Stimulated activated effector memory CD8-positive, alpha-beta T cell treated with anti-CD3 and anti-CD28 coated beads, Interleukin-12 subunit alpha, Interleukin-12 subunit beta, amount 100 ng/mL, for 72 hours (primary cell): ENCODE measurements at regions not wholly inside any gene's neighbourhood (a gene's known extent, or its start where the extent isn't known, plus 50 kb on each side); places are given as distances from the start of the nearest gene placed in this dataset.
"Not testable (repeated sequence)": the region's sequence is repeated elsewhere in the genome, so short reads cannot be mapped to it uniquely, and the experiment has no call there.

Experiments used
- ATAC-seq: fragments of 150-1000 bp; cut with Tn5 transposase; 2 replicates; pipeline ENCODE4 v1.10.0; 2021
- DNase-seq, 2 donors: peaks; one replicate each; pipeline ENCODE4 v3.0.0; 2021 to 2022; ENCODE audit warnings: low spot score in 2 of 2
- H3K27ac Mint-ChIP-seq: one replicate; pipeline ENCODE4 v1.8.0; 2022; ENCODE audit warnings: mild to moderate bottlenecking, mixed read lengths
- H3K36me3 Mint-ChIP-seq: one replicate; pipeline ENCODE4 v1.8.0; 2022; ENCODE audit warnings: mild to moderate bottlenecking, mixed read lengths
- H3K4me1 Mint-ChIP-seq: one replicate; pipeline ENCODE4 v1.8.0; 2022; ENCODE audit warnings: mixed read lengths
- H3K4me3 Mint-ChIP-seq: one replicate; pipeline ENCODE4 v1.8.0; 2022; ENCODE audit warnings: mild to moderate bottlenecking, mixed read lengths
- H3K9me3 Mint-ChIP-seq: one replicate; pipeline ENCODE4 v1.8.0; 2022; ENCODE audit warnings: mixed read lengths

GRCh38 chr7:57220746-57221145, 88.5 kb upstream of the ZNF479 start:
- DNase-seq (no peak), ATAC-seq (no peak)
- Mint-ChIP-seq H3K9me3 (peaks cover 58% of the 10 kb centered on the region), H3K4me1 (no peaks in the 10 kb centered on the region), H3K27ac (no peak overlapping the region), H3K4me3 (no peak overlapping the region), H3K36me3 (no peaks in the 10 kb centered on the region)

- H3K36me3 Mint-ChIP-seq: no peaks in the 10 kb centered on the region
- DNase-seq (no peak), ATAC-seq (no peak)
- H3K27ac Mint-ChIP-seq: no peak overlapping the region
- H3K4me3 Mint-ChIP-seq: no peak overlapping the region
- no peaks in the 10 kb centered on the region for H3K4me1 Mint-ChIP-seq
- peaks cover 27% of the 10 kb centered on the region for H3K9me3 Mint-ChIP-seq
Measured at GRCh38 chr7:57225666-57226065, 93.4 kb upstream of the ZNF479 start.

- not testable (repeated sequence) for H3K27ac Mint-ChIP-seq, H3K4me3 Mint-ChIP-seq, H3K36me3 Mint-ChIP-seq, DNase-seq, ATAC-seq, H3K4me1 Mint-ChIP-seq
- peaks cover 27% of the 10 kb centered on the region for H3K9me3 Mint-ChIP-seq
Measured at GRCh38 chr7:57241236-57241635, 109.0 kb upstream of the ZNF479 start.

- H3K4me1 Mint-ChIP-seq, H3K4me3 Mint-ChIP-seq, H3K36me3 Mint-ChIP-seq, H3K27ac Mint-ChIP-seq, ATAC-seq, DNase-seq: not testable (repeated sequence)
- H3K9me3 Mint-ChIP-seq: peaks cover 24% of the 10 kb centered on the region
Measured at GRCh38 chr7:57243551-57243950, 111.3 kb upstream of the ZNF479 start.

GRCh38 chr7:57244345-57244980, 112.2 kb upstream of the ZNF479 start:
- H3K27ac Mint-ChIP-seq, DNase-seq, H3K4me3 Mint-ChIP-seq, H3K4me1 Mint-ChIP-seq, ATAC-seq, H3K36me3 Mint-ChIP-seq: not testable (repeated sequence)
- H3K9me3 Mint-ChIP-seq: peaks cover 26% of the 10 kb centered on the region

- Mint-ChIP-seq H3K27ac (no peak overlapping the region), H3K4me3 (no peak overlapping the region), H3K9me3 (peaks cover 26% of the 10 kb centered on the region), H3K36me3 (no peaks in the 10 kb centered on the region), H3K4me1 (no peaks in the 10 kb centered on the region)
- ATAC-seq (no peak), DNase-seq (no peak)
Measured at GRCh38 chr7:57245206-57245605, 113.0 kb upstream of the ZNF479 start.

GRCh38 chr7:57250801-57251200, 118.6 kb upstream of the ZNF479 start:
- DNase-seq (no peak), ATAC-seq (no peak)
- H3K4me1 Mint-ChIP-seq: no peaks in the 10 kb centered on the region
- no peaks in the 10 kb centered on the region for H3K36me3 Mint-ChIP-seq
- no peak overlapping the region for H3K27ac Mint-ChIP-seq
- H3K9me3 Mint-ChIP-seq: peaks cover 15% of the 10 kb centered on the region
- H3K4me3 Mint-ChIP-seq: no peak overlapping the region

- DNase-seq (no peak), ATAC-seq (no peak)
- H3K9me3 Mint-ChIP-seq: peaks cover 3% of the 10 kb centered on the region
- H3K4me1 Mint-ChIP-seq: no peaks in the 10 kb centered on the region
- no peak overlapping the region for H3K27ac Mint-ChIP-seq
- no peaks in the 10 kb centered on the region for H3K36me3 Mint-ChIP-seq
- H3K4me3 Mint-ChIP-seq: no peak overlapping the region
Measured at GRCh38 chr7:57256637-57257375, 124.6 kb upstream of the ZNF479 start.

GRCh38 chr7:57274535-57275283, 142.5 kb upstream of the ZNF479 start:
- no peak for DNase-seq
- H3K4me3 Mint-ChIP-seq: no peak overlapping the region
- no peak overlapping the region for H3K27ac Mint-ChIP-seq
- H3K9me3 Mint-ChIP-seq: peaks cover 33% of the 10 kb centered on the region
- no peaks in the 10 kb centered on the region for H3K4me1 Mint-ChIP-seq
- no peak for ATAC-seq
- H3K36me3 Mint-ChIP-seq: no peaks in the 10 kb centered on the region

- no peaks in the 10 kb centered on the region for H3K36me3 Mint-ChIP-seq
- H3K4me3 Mint-ChIP-seq: no peak overlapping the region
- no peak for ATAC-seq
Measured at GRCh38 chr7:57300747-57301146, 149.2 kb upstream of the ZNF716 start.

GRCh38 chr7:57305192-57305748, 144.7 kb upstream of the ZNF716 start:
- ATAC-seq: no peak
- peaks cover 13% of the 10 kb centered on the region for H3K9me3 Mint-ChIP-seq

More at GRCh38 chr7:57300747-57301146, 149.2 kb upstream of the ZNF716 start:
- Mint-ChIP-seq H3K9me3 (peaks cover 10% of the 10 kb centered on the region), H3K27ac (no peak overlapping the region), H3K4me1 (no peaks in the 10 kb centered on the region)
- no peak for DNase-seq

GRCh38 chr7:57308631-57309408, 141.2 kb upstream of the ZNF716 start:
- no peaks in the 10 kb centered on the region for H3K36me3 Mint-ChIP-seq
- DNase-seq: no peak
- peaks cover 9% of the 10 kb centered on the region for H3K9me3 Mint-ChIP-seq
- H3K4me1 Mint-ChIP-seq: no peaks in the 10 kb centered on the region
- H3K4me3 Mint-ChIP-seq: no peak overlapping the region
- no peak for ATAC-seq
- no peak overlapping the region for H3K27ac Mint-ChIP-seq

More at GRCh38 chr7:57305192-57305748, 144.7 kb upstream of the ZNF716 start:
- H3K36me3 Mint-ChIP-seq: no peaks in the 10 kb centered on the region
- H3K27ac Mint-ChIP-seq: no peak overlapping the region
- DNase-seq: peak in 1 of 2 donors; percentile 44
- no peak overlapping the region for H3K4me3 Mint-ChIP-seq
- no peaks in the 10 kb centered on the region for H3K4me1 Mint-ChIP-seq

GRCh38 chr7:57327081-57327480, 122.9 kb upstream of the ZNF716 start:
- no peak for ATAC-seq
- H3K4me1 Mint-ChIP-seq: no peaks in the 10 kb centered on the region
- H3K36me3 Mint-ChIP-seq: no peaks in the 10 kb centered on the region

GRCh38 chr7:57328457-57328856, 121.5 kb upstream of the ZNF716 start:
- no peak overlapping the region for H3K27ac Mint-ChIP-seq
- no peak overlapping the region for H3K4me3 Mint-ChIP-seq
- H3K9me3 Mint-ChIP-seq: peaks cover 32% of the 10 kb centered on the region
- ATAC-seq: no peak
- no peaks in the 10 kb centered on the region for H3K4me1 Mint-ChIP-seq
- H3K36me3 Mint-ChIP-seq: no peaks in the 10 kb centered on the region
- DNase-seq: no peak

More at GRCh38 chr7:57327081-57327480, 122.9 kb upstream of the ZNF716 start:
- Mint-ChIP-seq H3K27ac (no peak overlapping the region), H3K4me3 (no peak overlapping the region), H3K9me3 (peaks cover 36% of the 10 kb centered on the region)
- no peak for DNase-seq

GRCh38 chr7:57328963-57329362, 121.0 kb upstream of the ZNF716 start:
- H3K4me3 Mint-ChIP-seq: no peak overlapping the region
- H3K27ac Mint-ChIP-seq: no peak overlapping the region
- DNase-seq: no peak
- H3K36me3 Mint-ChIP-seq: no peaks in the 10 kb centered on the region
- no peak for ATAC-seq
- H3K4me1 Mint-ChIP-seq: no peaks in the 10 kb centered on the region
- H3K9me3 Mint-ChIP-seq: peaks cover 32% of the 10 kb centered on the region
